B cell (primary cell): ENCODE measurements at regions not wholly inside any gene's neighbourhood (a gene's known extent, or its start where the extent isn't known, plus 50 kb on each side); places are given as distances from the start of the nearest gene placed in this dataset.

Experiments used
- CTCF ChIP-seq: fragments of 200-600 bp; IDR thresholded peaks from one replicate; pipeline ENCODE4 v1.8.0; 2022; ENCODE audit warnings: antibody characterized with exemption, mild to moderate bottlenecking
- EZH2 ChIP-seq: IDR thresholded peaks from 2 replicates; pipeline ENCODE4 v1.6.1; 2012; ENCODE audit warnings: borderline replicate concordance, low read depth, mild to moderate bottlenecking, moderate library complexity, low read length; ENCODE audit not compliant: insufficient read depth, poor library complexity, severe bottlenecking

DNA sequence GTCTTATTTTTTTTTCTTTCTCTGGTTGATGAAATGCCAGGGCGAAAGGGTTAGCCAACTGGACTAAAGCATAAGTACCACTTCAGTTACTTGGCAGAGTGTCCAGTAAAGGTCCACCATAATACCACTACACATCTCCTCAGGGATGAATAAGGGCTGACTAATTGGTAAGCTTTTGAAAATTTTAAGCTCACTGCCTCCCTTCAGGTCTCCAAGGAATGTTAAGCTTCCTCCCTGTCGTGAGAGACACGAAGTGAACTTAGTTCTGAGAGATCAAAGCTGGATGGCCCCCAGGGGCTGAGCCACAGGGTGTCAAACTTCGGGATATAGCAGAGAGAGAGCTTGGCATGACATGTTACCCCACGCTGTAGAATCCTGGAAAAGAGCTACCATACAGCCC, 111.4 kb downstream of the VSIG4 start:
- no peak for TF ChIP-seq CTCF
- TF ChIP-seq EZH2 = no peak
